ENCODE measurements at regions not wholly inside any gene's neighbourhood (a gene's known extent, or its start where the extent isn't known, plus 50 kb on each side); places are given as distances from the start of the nearest gene placed in this dataset.

GRCh38 chr13:58056426-58056825 lies 424.9 kb downstream of the PCDH17 start:
- TF ChIP-seq CTCF (IDR thresholded peaks at IDR 0.05; ENCODE audit: low read depth, low read length, poor library complexity, severe bottlenecking) (no peak), EZH2phosphoT487 (IDR thresholded peaks at IDR 0.05; ENCODE audit: borderline replicate concordance, low read length) (no peak)

All from DOHH2 (cell line).